Stimulated activated CD4-positive, alpha-beta T cell treated with anti-CD3 and anti-CD28 coated beads, Interleukin-2, amount 100 ng/mL, for 48 hours (primary cell): ENCODE measurements at regions not wholly inside any gene's neighbourhood (a gene's known extent, or its start where the extent isn't known, plus 50 kb on each side); places are given as distances from the start of the nearest gene placed in this dataset.
"Not testable (repeated sequence)": the region's sequence is repeated elsewhere in the genome, so short reads cannot be mapped to it uniquely, and the experiment has no call there.

ENCODE experiments used
- DNase-seq, 2 donors: peaks; one replicate each; pipeline ENCODE4 v3.0.0-alpha.2; 2020

DNA sequence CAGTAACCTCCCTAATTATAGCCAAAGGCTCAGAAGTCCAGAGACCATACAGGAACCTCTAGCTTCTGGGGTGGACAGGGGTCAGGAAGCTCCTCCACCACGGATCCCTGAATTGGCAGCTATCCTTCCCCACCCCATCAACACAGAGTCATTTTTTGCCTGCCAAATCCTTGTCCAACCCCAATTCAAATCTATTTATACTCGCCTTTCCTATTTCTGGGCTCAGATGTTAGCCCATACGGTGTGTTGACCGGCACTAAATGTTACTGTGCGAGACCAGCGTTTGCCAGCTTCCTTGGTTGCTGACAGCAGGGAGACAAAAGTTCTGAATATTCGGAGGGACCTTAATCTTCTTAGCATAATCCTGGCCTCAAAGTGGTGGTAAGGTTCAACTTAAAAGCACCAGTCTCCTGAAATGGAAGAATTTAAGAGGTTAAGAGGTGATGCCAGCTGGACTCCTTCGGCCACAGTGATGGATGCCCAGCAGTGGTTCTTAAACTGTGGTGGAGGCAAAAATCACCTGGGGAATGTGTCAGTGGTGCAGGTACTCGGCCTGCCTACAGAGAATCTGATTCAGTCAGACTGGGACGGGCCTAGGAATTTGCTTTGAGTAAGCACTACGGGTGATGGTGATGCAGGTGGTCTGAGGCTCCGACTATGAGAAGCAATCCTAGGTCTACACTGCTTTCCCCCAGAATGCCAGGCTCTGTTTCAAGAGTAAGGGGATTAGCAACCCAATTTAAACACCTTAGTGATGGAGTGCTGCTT, 204.8 kb upstream of the MEF2C start:
- DNase-seq = no peak

DNA sequence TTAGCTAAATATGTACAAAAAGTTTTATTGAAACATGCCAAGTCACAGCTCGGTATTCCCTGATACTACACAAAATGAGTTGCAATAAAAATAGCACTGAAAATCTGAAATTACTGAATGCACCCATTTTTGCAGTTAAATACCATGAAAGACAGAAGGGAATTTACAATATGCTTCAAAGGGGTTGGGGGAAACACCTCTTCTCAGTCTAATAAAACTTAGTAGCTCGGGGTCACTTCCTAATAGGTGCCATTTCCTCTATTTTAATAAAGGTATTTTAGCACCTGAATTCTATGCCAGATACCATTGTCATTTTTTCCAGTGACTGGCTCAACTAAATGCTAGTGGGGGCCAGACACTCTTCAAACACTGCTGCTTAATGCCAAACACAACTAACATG, 204.1 kb upstream of the MEF2C start:
- DNase-seq = no peak

DNA sequence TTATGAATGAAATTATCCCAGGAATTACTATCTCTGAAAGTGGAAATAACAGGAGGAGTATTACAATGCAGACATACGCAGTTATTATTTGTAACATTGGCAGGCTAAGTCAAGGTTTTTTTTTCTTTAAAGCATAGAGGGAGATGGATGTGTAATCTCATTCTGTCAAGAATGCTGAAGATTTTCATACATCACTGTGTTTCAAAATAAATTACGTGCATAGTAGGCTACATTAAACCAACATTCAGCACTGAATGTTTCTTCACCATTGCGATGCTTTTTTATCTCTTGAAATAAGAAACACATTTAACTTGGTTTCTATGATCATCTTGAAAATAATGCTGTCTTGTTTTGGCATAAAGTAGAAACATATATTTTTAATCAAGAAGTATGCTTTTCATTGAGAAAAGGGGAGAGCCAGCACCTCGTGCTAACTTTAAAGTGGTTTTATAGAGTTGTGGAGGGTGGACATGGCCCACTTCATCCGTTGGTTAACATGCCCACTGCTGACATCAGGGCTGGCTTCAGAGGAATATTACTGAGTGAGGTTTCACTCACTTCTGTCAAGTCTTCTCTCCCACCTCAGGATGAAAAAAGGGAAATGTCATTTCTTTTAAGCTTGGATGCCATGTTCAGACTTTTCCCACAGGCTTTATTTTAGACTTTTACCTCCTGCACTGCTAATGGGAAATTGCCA, 203.6 kb upstream of the MEF2C start:
- DNase-seq = no peak

DNA sequence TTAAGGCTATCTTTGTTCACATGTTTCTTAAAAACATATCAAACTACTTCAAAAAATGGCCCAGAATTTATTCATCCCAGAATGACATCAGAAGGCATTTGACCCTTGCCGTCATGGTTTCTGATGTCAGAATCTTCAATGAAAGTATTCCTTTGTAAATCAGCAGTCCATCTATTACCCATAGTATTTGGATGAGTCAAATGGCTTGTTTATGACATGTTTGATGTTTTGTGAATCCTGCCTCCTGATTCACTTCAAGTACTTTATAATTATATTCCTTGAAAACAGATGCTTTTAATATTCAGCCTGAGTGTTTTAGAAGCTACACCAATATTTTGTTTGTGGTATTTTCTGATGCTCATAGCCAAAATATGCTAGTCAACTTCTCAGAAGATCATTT, 200.8 kb upstream of the MEF2C start:
- DNase-seq = no peak

DNA sequence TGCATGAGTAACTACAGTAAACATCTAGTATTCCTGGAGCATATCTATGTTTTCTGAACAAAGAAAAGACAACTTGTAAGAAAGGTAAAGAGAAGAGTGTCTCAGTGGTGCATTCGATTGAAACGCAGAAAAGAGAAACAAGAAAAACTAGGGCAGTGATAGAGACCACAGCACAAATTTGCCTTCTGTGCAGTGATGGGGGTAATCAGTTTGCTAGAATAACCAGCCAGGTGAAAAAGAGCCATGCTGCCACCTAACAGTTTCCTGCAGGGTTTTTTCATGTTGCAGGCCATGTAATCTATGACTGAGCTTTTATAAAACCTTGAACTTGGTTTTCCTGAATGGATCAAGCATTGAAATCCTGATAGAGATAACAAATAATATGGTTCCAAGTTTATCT, 198.4 kb upstream of the MEF2C start:
- no peak for DNase-seq

DNA sequence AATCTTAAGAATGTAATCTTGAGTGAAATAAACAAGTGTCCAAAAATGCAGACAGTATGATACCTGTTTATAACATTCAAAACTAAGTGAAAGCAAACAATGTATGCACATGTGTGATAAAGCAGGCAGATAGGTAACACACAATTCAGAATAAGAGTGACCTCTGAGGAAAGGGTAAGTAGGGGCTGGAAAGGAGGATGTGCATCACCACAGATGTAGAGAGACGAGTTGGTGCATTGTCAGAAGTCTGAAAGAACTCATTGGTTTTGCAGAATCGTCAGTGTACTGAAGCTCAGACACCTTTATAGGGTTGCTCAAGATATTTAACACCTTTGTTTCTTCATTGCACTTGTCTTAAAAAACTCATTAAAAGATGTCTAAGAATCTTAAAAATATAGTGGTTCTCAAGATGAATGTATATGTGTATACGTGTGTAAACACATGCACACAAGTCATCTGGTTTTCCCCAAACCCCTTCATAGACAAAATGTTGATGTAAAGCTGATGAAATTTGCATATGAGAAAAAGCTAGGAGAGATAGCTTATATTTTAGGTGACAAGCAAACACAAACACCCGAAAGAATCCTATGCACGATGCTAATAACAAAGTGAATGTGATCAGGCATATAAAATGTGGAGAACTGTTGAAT, 197.6 kb upstream of the MEF2C start:
- DNase-seq = no peak

DNA sequence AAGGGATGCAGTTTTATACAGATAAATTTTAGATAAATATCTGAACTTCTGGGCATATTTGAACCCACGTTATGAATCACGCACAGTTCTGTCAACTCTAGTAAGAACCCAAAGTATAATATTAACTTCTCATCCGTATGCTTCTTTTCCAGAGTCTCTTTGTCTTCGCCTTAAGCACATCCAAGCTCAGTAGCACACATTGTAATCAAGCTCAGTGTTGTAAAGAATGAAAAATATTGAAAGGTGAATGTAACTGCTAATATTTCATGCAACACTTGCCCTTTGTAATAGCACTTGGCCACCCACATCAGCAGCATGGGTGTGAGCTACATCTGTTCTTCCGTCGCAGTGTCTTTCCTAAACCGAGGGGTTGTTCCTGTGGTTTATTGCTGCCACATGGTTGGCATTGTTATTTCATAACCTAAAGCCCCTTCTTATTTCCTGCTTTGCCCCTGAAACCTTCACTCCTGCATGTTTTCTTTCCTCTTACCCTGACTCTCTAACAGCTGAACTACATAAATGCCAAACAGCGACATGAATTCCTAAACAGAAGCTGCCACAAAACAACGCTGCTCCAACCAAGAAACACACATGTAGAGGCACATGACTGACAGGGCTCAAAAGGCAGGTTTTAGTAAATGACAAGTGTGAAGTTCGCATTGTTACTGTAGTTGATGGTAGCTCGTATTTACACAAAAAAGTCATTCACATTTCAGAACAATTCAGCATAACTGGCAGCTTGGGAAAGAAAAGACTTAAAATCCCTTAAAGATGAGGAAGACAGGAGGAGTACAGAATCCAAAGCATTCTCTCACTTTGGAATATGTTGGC, 190.1 kb upstream of the MEF2C start:
- DNase-seq = no peak

DNA sequence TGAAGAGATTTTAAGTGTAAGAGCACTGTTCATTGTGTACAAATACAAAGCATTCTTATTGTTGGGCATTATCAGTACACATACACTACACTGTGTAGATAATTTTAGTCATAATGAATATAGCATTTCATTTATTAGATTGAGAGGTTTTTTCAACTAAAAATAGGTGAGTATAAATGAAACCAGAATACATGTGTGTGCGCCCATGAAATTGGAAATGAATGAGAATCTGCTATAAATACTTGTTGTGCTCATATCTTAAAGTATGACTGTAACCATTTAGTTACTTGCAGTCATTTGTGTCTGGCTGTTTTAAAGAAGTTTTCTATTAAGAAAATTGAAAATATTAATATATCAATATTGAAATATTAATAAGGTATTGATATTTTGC, 189.0 kb upstream of the MEF2C start:
- no peak for DNase-seq

DNA sequence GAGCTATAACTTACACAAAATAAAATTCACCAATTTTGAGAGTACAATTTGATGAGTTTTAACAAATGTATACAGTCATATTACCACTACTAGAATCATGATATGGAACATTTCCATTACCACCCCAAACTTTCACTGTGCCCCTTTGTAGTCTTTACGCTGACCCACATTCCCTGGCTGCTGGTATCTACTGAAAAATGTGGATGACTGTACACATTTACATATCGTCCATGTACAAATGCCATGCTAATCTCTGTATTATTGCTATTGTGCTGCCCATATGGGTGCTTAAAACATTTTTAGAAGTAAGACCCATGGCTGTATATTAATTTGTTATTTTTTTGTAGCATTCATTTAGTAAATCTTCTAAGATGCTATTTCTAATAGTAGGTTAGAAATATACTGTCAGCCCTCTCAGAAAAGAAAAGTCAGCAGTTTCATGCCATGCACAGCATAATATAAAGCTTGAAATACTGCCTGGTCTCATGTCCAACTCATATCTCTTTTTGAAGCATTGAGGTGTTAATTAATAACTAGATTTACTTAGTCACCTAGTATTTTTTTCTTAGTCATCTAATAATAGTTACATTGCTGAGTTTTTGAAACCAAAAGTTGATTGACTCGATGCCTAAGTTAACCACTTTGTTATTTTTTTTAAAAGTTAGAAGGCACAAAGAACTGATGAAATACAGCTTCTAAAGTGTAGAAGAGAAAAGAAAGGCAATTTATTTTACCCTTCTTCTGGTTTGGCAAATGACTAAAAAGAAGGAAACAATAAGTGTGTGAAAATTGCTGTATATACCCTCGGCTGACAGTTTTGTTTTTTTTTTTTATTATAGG, 188.3 kb upstream of the MEF2C start:
- DNase-seq = no peak

DNA sequence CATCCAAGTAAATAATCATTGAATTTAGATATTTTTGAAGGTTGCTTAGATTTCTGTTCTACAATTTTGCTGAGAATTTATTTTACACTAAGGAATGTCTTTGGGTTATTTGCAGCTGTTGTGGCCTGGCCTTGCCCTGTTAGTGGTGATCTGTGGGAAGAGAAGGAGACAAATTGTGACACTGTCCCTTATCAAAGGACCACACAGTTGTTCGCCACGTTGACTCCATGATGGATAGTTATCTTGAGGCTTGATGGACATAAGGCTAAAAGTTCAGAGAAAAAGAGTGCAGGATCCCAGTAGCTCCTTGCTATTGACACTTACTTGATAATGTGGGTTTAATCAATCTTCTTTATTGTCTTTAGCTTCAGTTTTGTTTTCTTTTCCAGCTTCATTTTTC, 186.6 kb upstream of the MEF2C start:
- no peak for DNase-seq

DNA sequence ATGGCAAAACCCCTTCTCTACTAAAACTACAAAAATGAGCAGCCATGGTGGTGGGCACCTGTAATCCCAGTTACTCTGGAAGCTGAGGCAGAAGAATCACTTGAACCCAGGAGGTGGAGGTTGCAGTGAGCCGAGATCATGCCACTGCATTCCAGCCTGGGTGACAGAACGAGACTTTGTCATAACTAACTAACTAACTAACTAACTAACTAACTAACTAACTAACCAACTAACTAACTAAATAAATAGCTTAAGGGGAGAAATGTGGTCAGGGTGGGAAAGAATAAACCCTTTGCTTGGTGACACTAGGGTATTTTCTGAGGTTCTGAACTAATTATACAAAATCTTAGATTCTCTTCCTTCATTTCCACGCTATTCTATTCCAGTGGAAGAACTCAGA, 184.4 kb upstream of the MEF2C start:
- DNase-seq = no peak

DNA sequence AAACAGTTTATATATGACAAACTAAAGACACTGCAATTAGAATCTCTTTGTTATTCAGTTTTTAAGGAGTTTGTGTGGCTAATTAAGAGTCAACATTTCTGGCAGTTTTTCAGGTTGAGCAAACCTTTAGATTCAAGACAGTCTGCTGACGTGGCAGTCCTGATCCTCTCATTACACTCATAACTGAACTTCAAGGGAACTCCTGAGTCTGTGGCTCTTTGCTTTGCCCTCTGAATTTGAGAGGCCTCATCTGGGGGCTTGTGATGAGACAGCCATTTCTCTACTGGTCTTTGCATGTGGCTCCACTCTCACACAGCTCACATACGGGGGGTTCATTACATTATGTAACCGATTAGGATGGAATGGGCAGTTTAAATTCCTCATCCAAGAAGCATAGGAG, 182.9 kb upstream of the MEF2C start:
- DNase-seq = no peak

DNA sequence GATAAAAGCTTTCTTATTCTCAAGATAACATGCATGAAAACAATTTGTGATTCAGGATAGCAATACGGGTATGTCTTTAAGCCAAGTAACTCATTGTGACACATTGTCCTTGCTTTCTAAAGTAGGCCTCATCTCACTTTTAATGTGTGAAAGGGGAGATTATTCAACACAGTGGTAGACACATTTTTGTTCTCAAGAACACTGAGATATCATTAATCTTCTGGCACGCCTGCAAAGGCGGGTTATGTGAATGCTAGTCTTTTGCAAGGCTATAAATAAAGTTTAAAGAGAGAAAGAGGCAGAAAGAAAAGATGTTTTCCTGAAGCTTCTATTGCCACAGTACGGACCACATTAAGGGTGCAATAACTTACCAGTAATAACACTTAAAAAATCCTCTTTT, 181.8 kb upstream of the MEF2C start:
- no peak for DNase-seq

DNA sequence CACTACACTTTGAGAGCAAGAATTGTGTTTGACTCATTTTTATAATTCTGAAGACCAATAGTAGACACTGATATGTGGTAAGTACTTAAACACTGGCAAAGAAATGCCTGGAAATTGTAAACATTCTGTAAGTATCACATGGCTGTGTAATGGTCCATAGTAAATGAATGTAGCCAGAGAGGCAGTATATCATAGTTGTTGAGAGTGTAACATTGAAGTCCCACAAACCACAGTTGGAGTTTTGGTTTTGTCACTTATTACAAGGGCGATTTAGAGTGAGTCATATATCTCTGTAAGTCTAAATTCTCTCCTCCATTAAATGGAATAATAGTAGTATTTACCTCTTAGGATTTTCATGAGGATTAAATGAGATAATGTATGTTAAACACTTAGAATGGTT, 181.1 kb upstream of the MEF2C start:
- no peak for DNase-seq

DNA sequence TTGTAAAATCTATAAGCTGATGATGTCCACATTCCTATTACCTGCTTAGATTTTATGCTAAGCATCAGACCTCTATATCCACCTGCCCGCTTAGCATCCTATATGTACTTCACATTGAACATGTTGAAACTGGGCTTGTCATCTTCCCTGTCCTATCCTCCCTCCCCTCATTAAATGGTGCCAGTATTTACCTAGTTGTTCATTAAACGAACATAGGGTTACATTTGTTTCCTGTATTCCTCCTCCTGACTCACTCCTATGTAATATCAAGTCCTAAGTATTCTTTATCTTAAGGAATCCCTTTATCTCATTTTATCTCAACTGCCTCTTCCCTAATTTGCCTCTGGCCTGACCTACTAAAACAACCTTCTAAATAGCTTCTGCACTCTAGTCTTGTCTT, 177.8 kb upstream of the MEF2C start:
- no peak for DNase-seq

DNA sequence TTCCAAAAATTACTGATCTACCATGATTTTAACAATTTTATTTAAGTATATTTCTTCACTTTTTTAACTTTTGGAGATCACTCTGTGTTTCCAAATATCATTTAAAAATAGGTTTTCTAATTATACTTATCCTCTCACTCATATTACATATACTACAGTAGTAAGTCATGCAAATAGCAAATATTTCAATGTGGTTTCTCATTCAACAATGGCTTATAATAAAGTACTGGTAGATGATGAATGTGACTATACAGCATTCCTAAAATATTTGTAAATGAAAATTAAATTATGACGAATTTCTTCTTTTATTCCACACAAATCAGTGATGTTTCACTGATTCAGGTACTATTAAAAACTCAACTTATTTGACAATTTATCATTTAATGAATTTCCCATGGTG, 176.3 kb upstream of the MEF2C start:
- no peak for DNase-seq

DNA sequence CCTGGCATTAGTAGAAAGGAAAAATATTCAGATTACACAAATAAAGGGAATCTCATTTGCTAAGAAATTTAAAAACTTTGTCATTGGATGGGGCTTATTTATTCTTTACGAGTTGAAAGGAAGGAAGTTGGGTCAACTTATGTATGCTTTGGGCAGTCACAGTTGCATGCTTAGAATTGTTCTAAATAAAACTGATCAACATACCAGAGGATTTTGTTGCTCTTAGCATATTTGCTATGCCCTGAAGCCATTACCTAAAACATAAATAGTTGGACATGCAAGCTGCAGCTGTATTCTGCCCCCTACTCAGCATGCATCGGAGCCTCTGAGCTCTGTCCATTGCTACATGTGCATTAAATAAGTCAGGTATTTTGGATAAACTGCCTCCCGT, 172.7 kb upstream of the MEF2C start:
- no peak for DNase-seq

DNA sequence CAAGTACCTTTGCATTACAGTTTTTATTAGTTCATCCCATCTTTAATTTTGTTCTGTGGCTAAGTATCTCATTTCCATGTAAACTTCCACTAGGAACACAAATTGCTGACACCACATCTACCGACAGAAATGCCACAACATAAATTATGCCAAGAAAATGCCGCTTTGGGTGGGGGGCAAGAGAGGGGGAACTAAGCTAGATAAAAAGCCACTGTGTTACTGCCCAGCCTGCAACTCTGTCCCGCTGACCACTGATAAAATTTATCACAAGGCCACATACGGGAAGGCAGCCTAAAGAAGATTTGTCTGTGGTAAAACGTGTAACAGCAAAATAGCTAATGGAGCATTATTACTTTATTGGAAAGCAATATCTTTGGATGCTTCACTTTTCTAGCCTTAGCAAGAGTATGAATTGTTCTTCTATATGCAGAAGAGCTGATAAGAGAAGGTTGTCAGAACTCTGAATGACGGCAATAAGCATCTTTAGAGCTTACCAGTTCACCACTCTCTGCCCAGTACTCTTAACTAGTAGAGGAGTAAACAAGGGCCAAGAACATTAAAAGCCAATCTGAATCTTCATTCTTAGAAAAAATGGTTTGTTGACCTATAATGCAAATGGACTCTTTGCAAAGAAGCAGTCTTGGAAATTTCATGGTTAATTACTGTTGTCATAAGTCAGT, 172.2 kb upstream of the MEF2C start:
- no peak for DNase-seq

DNA sequence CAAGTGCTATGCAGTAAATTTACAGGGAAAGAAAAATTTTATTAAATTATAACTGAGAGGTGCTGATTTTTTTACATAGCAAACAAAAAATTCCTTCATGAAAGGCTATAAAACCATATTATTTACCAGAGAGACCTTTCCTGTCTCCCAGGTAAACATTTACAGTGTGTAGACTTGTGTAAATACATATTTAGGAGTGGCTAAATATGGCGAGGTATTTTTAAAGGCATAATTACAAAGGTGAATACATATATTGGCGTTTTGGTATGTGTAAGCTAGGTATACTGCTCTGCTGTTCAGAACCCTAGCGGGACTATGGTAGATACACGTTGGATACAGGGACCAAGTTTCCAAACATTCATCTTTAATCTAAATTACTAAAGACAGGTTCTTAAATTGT, 170.6 kb upstream of the MEF2C start:
- no peak for DNase-seq

DNA sequence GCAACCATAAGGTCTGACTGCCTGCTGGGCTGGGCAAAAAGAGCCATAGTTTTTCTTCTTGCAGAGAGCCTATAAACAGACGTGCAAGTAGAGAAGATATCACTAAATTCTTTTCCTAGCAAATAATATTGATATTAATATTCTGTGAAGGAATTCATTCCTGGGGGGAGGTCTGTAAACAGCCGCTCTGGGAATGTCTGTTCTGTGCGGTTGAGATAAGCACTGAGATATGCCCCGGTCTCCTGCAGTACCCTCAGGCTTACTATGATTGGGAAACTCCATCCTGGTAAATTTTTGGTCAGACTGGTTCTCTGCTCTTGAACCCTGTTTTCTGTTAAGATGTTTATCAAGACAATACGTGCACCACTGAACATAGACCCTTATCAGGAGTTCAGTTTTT, 167.1 kb upstream of the MEF2C start:
- DNase-seq = not testable (repeated sequence)

DNA sequence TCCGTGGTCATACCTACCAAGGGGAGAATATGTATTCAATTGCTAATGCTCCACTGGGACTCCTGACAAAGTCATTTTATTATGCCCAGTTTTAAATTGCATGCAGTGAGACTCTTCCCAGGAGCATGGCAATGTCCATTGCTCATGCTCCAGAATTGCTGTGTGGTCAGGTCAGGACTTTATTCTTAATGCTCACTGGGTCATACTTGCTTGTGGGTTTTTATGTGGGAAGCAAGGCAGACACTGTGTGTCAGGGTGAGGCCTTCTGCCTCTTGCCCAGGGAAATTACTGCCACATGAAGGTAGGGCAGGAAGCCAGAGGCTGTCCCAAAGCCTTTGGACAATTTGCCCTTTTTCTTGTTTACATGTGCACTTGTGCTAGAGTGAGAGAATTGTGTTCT, 164.6 kb upstream of the MEF2C start:
- DNase-seq = no peak

DNA sequence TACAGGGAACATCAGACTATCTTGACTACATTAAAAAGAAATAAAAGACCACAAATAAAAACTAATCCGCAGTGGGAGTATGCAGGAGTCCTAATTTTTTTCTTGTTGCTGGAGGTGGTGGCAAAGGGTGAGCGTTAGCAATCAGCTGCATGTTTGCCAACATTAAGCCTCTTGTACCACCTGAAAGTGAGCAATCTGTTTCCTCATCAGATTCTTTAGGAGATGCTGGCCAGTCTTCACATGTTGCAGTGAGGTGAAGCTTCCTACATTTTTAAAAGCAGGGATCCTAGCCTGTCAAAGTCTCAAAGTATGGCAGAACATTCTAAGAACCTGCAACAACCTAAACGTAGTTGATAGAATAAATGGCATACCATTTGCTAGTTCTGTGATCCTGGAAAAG, 162.2 kb upstream of the MEF2C start:
- no peak for DNase-seq
